ENCODE measurements at regions not wholly inside any gene's neighbourhood (a gene's known extent, or its start where the extent isn't known, plus 50 kb on each side); places are given as distances from the start of the nearest gene placed in this dataset.

DNA sequence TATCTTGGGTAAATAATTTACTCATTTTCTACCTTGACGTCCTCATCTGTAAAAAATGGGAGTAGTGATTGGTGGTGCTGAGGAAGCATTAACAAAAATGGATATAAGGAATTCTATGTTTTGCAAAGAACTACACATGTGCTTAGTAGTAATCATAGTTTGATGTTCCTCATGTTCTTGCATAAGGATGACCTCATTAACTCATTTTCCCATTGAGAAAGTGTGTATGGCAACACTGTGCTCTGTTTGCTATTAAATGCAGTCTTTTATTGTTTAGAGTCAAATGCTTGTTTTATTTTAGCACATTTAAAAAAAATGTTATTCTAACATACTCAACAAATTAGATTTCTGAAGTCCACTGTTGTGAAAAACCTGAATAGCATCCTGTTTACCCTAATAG is 211.2 kb upstream of the RSPO3 start:
- no peaks in the 10 kb centered on the region for H3K36me3 ChIP-seq (ENCODE audit: control insufficient read depth, insufficient read depth, low read length)
- H2BK5ac ChIP-seq (ENCODE audit: low read depth, low read length, poor library complexity, severe bottlenecking) = no peak overlapping the region
- no peak overlapping the region for H3K23ac ChIP-seq (ENCODE audit: low read depth, low read length)
- no peaks in the 10 kb centered on the region for H3K9me1 ChIP-seq (ENCODE audit: insufficient read depth, low read length)
- H3K4me1 ChIP-seq (ENCODE audit: control insufficient read depth, insufficient read depth, low read length) = no peaks in the 10 kb centered on the region
- no peak overlapping the region for H4K8ac ChIP-seq (ENCODE audit: low read depth in 2 of 2, low read length in 2 of 2)
- intact Hi-C loops (cut with micrococcal nuclease) (no loop called here), dilution Hi-C loops (cut with HindIII; ENCODE audit: low sequenced_read_pairs, unreplicated experiment) (no loop called here), in situ Hi-C loops (cut with MboI; ENCODE audit: low sequenced_read_pairs) (no loop called here)
- no peak overlapping the region for H3K4ac ChIP-seq (ENCODE audit: low read depth, low read length)
- no peak overlapping the region for H2AK9ac ChIP-seq (replicated peaks; ENCODE audit: low read depth, low read length, poor library complexity)
- H2AFZ ChIP-seq (replicated peaks; ENCODE audit: low read length, poor library complexity) = no peak overlapping the region
- H3K4me2 ChIP-seq (ENCODE audit: low read depth, low read length) = no peak overlapping the region
- H4K91ac ChIP-seq (ENCODE audit: insufficient read depth, low read depth, low read length) = no peak overlapping the region
- DNase-seq (no peak), ATAC-seq (ENCODE audit: low read depth) (no peak)
- H3K4me3 ChIP-seq (ENCODE audit: insufficient read depth, low read depth, low read length) = no peak overlapping the region
- POLR2A ChIA-PET (ENCODE audit: unreplicated experiment) = no interaction called here
- no peak overlapping the region for H3K27ac ChIP-seq (ENCODE audit: insufficient read depth, low read length)
- H4K20me1 ChIP-seq (ENCODE audit: insufficient read depth, low read length) = no peaks in the 10 kb centered on the region
- no peak overlapping the region for H2BK120ac ChIP-seq (ENCODE audit: low read depth, low read length)
- no peak overlapping the region for H2BK15ac ChIP-seq (ENCODE audit: low read depth, low read length)
- WGBS, 2 experiments (ENCODE audit: extremely low coverage in 2 of 2, insufficient read length in 1 of 2) = no CpG with 5 or more reads among the region's 1 CpG
- BruUV-seq (replicated peaks) = no TSS peak
- TF ChIP-seq, protein P1, sequence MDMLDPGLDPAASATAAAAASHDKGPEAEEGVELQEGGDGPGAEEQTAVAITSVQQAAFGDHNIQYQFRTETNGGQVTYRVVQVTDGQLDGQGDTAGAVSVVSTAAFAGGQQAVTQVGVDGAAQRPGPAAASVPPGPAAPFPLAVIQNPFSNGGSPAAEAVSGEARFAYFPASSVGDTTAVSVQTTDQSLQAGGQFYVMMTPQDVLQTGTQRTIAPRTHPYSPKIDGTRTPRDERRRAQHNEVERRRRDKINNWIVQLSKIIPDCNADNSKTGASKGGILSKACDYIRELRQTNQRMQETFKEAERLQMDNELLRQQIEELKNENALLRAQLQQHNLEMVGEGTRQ (IDR thresholded peaks at IDR 0.05; ENCODE audit: low read depth, low read length) = no peak
- TF ChIP-seq RCOR1 (IDR thresholded peaks at IDR 0.05; ENCODE audit: insufficient replicate concordance, low read length) (no peak), RAD21 (IDR thresholded peaks at IDR 0.05; ENCODE audit: low read length) (no peak), CHD1 (IDR thresholded peaks at IDR 0.05; ENCODE audit: low read depth, low read length) (no peak), POLR2A (IDR thresholded peaks at IDR 0.05; ENCODE audit: low read depth, low read length) (no peak), NFE2L2 (IDR thresholded peaks at IDR 0.05; ENCODE audit: low read depth, low read length) (no peak), MAZ (IDR thresholded peaks at IDR 0.05; ENCODE audit: borderline replicate concordance, low read depth, low read length) (no peak), MAFK (IDR thresholded peaks at IDR 0.05; ENCODE audit: low read depth, low read length) (no peak), SMC3 (IDR thresholded peaks at IDR 0.05; ENCODE audit: low read depth, low read length) (no peak), MXI1 (IDR thresholded peaks at IDR 0.05; ENCODE audit: borderline replicate concordance, low read depth, low read length) (no peak), RFX5 (IDR thresholded peaks at IDR 0.05; ENCODE audit: low read depth, low read length) (no peak), CEBPB (IDR thresholded peaks at IDR 0.05; ENCODE audit: low read depth, low read length) (no peak)
- no peak overlapping the region for H2BK20ac ChIP-seq (ENCODE audit: low read depth, low read length)
- no peak overlapping the region for H3K18ac ChIP-seq (ENCODE audit: low read depth, low read length)
- H3K79me1 ChIP-seq (ENCODE audit: low read depth in 1 of 2, low read length in 2 of 2) = no peaks in the 10 kb centered on the region
- no peaks in the 10 kb centered on the region for H3K9me3 ChIP-seq (ENCODE audit: control insufficient read depth, insufficient read depth, low read length)
- no peaks in the 10 kb centered on the region for H3K27me3 ChIP-seq (ENCODE audit: control insufficient read depth, insufficient read depth, low read length)
- no peak overlapping the region for H3K14ac ChIP-seq (replicated peaks; ENCODE audit: low read depth, low read length)
- CTCF ChIA-PET = no interaction called here
- H3K56ac ChIP-seq (ENCODE audit: extremely low read depth, insufficient read depth, low read length) = no peak overlapping the region
- no peak overlapping the region for H4K5ac ChIP-seq (ENCODE audit: low read depth, low read length)
- no peak overlapping the region for H2AK5ac ChIP-seq (ENCODE audit: low read depth, low read length)
- no peak overlapping the region for H3K9ac ChIP-seq (ENCODE audit: low read depth, low read length)
